ENCODE measurements at regions not wholly inside any gene's neighbourhood (a gene's known extent, or its start where the extent isn't known, plus 50 kb on each side); places are given as distances from the start of the nearest gene placed in this dataset.

DNA sequence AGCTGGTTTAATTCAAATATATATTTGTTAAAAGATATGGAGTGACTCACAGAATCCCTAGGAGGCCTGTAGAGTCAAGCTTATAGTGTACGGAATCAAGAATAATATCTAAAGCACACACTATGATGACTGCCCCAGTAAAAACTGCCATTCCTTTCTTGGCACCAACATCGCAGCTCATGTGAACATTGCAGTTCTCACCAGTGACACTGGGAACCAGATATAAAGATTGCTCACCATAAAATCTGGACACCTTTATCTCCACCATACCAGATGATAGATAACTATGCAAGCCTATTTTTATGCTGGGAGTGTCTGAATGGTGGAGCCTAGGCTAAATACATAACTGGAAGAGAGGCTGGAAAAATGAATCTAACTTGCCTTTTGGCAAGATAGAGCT, 463.9 kb upstream of the TBX3 start:
- no peaks in the 10 kb centered on the region for H3K36me3 ChIP-seq
- no peak for DNase-seq
- H3K9me3 ChIP-seq (ENCODE audit: severe bottlenecking) = no peaks in the 10 kb centered on the region
- H3K27ac ChIP-seq = no peak overlapping the region
- H3K4me3 ChIP-seq (ENCODE audit: low read depth, low read length) = no peak overlapping the region
- no peaks in the 10 kb centered on the region for H3K27me3 ChIP-seq (ENCODE audit: insufficient read depth, low read depth, severe bottlenecking)
- TF ChIP-seq, protein P1, sequence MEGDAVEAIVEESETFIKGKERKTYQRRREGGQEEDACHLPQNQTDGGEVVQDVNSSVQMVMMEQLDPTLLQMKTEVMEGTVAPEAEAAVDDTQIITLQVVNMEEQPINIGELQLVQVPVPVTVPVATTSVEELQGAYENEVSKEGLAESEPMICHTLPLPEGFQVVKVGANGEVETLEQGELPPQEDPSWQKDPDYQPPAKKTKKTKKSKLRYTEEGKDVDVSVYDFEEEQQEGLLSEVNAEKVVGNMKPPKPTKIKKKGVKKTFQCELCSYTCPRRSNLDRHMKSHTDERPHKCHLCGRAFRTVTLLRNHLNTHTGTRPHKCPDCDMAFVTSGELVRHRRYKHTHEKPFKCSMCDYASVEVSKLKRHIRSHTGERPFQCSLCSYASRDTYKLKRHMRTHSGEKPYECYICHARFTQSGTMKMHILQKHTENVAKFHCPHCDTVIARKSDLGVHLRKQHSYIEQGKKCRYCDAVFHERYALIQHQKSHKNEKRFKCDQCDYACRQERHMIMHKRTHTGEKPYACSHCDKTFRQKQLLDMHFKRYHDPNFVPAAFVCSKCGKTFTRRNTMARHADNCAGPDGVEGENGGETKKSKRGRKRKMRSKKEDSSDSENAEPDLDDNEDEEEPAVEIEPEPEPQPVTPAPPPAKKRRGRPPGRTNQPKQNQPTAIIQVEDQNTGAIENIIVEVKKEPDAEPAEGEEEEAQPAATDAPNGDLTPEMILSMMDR (IDR thresholded peaks at IDR 0.05; ENCODE audit: low read depth, low read length) = no peak

DNA sequence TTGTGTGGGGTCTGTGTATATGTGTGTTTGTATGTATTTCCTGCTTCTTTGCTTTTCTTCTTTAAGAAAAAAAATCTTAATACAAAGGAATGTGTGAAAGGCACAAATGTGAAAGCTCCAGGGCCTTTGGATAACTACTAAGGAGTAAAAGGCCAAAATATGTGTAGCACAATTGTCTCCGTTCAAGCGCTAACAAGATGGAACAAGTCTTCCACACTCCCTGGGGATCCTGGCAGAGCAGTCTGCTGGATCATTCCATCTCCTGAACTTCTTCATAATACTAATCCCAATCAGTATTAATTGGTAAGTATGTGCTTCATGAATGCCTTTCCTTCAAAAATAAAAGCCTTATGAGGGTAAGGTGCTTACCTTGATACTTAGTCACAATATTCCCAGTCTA, 462.5 kb upstream of the TBX3 start:
- Histone ChIP-seq H3K9me3 (ENCODE audit: severe bottlenecking) (no peaks in the 10 kb centered on the region), H3K27ac (no peak overlapping the region), H3K4me3 (ENCODE audit: low read depth, low read length) (no peak overlapping the region), H3K27me3 (ENCODE audit: insufficient read depth, low read depth, severe bottlenecking) (no peaks in the 10 kb centered on the region), H3K36me3 (no peaks in the 10 kb centered on the region)
- TF ChIP-seq, protein P1 (IDR thresholded peaks at IDR 0.05; ENCODE audit: low read depth, low read length) = no peak
- no peak for DNase-seq

DNA sequence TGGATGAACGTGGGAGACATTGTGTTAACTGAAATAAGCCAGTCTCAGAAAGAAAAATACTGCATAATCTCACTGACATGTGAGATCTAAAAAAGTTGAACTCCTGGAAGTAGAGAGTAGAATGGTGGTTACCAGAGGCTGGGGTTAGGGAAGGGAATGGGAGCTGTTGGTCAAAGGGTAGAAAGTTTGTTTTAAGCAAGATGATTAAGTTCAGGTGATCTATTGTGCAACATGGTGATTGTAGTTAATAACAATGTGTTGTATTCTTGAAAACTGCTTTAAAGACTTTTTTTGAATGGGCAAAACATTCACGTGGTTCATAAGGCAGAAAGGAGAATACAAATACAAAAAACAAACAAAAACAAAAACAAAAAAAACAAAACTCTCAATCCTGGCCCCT, 460.4 kb upstream of the TBX3 start:
- no peaks in the 10 kb centered on the region for H3K9me3 ChIP-seq (ENCODE audit: severe bottlenecking)
- H3K27me3 ChIP-seq (ENCODE audit: insufficient read depth, low read depth, severe bottlenecking) = no peaks in the 10 kb centered on the region
- no peak overlapping the region for H3K27ac ChIP-seq
- no peak for DNase-seq
- TF ChIP-seq, protein P1 (IDR thresholded peaks at IDR 0.05; ENCODE audit: low read depth, low read length) = no peak
- H3K36me3 ChIP-seq = no peaks in the 10 kb centered on the region
- H3K4me3 ChIP-seq (ENCODE audit: low read depth, low read length) = no peak overlapping the region

DNA sequence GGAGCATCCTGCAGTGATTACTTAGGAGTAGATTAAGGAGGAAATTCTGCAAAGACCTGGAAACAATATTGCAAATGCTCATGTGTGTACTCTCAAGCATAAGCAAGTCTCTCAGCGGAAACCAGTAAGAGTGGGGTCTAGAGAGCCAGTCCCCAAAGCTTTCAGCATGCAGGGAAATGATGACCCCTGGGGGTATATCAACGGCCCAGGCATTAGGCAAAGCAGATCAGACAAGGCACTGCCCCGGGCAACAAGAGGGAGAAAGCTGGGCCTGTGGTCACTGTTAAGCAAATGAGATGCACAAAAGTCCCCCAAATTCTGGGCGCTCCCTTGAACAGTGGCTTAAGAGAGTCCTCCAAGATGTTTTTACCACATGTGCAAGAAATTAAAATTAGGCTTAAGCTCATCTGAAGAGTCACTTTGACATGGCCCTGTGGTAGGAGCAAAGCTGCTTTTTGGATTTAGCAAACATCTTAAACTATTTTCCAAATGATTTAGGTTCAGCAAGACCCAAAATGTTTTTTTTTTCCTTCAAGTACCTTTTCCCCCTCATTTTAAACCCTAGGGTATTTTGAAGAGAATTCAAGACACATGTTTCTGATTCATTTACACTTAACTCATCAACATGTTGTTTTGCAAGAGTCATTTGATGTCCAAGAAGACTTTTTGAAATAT, 457.1 kb upstream of the TBX3 start:
- Histone ChIP-seq H3K4me3 (ENCODE audit: low read depth, low read length) (no peak overlapping the region), H3K27me3 (ENCODE audit: insufficient read depth, low read depth, severe bottlenecking) (no peaks in the 10 kb centered on the region), H3K27ac (no peak overlapping the region), H3K9me3 (ENCODE audit: severe bottlenecking) (no peaks in the 10 kb centered on the region), H3K36me3 (no peaks in the 10 kb centered on the region)
- DNase-seq = no peak
- TF ChIP-seq, protein P1 (IDR thresholded peaks at IDR 0.05; ENCODE audit: low read depth, low read length) = no peak

DNA sequence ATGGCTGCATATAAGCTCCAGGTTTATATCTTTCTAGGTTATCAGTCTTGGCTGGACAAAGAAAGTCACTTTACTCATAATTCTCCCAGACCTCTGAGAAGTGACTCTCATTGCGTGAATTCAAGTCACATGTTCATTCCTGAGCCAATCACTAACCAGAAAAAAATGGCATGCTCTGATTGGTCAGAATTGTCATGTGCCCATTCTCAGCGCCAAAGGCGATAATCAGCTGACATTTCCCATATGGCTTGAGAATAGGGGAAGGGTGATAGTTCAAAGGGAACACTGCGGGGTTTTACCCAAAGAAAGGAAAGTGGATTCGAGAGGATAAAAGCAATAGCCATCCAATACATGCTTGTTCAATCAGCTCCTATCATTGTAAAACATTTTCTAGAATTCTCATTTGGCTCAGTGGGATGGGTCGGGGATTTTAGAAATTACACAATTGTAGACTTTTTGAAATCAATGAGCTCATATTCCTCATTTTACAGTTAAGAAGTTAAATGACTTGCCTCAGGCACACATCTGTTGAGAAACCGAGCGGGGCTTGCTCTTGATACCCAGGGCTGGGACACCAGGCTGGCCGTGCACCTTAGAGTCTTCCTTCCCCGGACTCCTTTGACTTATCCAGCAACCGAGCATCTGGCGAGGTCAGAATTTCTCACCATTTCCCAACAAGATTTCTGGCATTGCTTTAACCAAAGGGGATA, 454.0 kb upstream of the TBX3 start:
- no peak for DNase-seq
- TF ChIP-seq, protein P1 (IDR thresholded peaks at IDR 0.05; ENCODE audit: low read depth, low read length) = no peak
- Histone ChIP-seq H3K27me3 (ENCODE audit: insufficient read depth, low read depth, severe bottlenecking) (no peaks in the 10 kb centered on the region), H3K27ac (no peak overlapping the region), H3K9me3 (ENCODE audit: severe bottlenecking) (no peaks in the 10 kb centered on the region), H3K36me3 (no peaks in the 10 kb centered on the region), H3K4me3 (ENCODE audit: low read depth, low read length) (no peak overlapping the region)

Measured in WERI-Rb-1 (cell line).